ENCODE measurements at regions not wholly inside any gene's neighbourhood (a gene's known extent, or its start where the extent isn't known, plus 50 kb on each side); places are given as distances from the start of the nearest gene placed in this dataset.
A peak's percentile ranks its signal among the peaks of the same experiment; 100 is the strongest.

DNA sequence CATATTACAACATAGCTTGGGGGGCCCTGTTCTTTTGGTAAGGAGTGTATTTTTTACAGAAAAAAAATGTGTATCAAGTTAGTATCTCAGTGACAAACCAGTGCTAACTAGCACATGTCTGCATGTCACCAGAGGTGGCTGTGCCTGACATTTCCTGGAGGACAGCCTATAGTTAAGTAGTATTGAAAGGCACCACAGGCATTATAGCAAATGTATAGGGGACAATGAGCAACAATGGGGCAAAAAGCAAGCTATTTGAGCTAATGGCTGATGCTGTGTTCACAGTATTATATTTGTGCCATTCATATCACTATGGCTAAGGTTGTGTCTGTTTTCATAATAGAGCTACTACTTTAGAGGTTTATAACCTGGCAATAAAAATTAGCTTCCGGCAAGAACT, 1644.0 kb downstream of the MAT2B start:
- no peaks in the 10 kb centered on the region for H3K27me3 ChIP-seq
- H3K4me1 ChIP-seq (ENCODE audit: low read depth): peaks cover 36% of the 10 kb centered on the region
- peak overlapping the region; percentile 53 for H3K27ac ChIP-seq
- no peak overlapping the region for H3K4me3 ChIP-seq
- no peak for DNase-seq (ENCODE audit: low read depth in 1 of 2, low spot score in 1 of 2)
- no peaks in the 10 kb centered on the region for H3K36me3 ChIP-seq
- TF ChIP-seq, protein P1, sequence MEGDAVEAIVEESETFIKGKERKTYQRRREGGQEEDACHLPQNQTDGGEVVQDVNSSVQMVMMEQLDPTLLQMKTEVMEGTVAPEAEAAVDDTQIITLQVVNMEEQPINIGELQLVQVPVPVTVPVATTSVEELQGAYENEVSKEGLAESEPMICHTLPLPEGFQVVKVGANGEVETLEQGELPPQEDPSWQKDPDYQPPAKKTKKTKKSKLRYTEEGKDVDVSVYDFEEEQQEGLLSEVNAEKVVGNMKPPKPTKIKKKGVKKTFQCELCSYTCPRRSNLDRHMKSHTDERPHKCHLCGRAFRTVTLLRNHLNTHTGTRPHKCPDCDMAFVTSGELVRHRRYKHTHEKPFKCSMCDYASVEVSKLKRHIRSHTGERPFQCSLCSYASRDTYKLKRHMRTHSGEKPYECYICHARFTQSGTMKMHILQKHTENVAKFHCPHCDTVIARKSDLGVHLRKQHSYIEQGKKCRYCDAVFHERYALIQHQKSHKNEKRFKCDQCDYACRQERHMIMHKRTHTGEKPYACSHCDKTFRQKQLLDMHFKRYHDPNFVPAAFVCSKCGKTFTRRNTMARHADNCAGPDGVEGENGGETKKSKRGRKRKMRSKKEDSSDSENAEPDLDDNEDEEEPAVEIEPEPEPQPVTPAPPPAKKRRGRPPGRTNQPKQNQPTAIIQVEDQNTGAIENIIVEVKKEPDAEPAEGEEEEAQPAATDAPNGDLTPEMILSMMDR (IDR thresholded peaks at IDR 0.05; ENCODE audit: low read depth, low read length): no peak
- no peaks in the 10 kb centered on the region for H3K9me3 ChIP-seq (ENCODE audit: low read depth)

GRCh38 chr5:165152058-165152457, 1646.6 kb downstream of the MAT2B start:
- Histone ChIP-seq H3K27ac (peak overlapping the region; percentile 72), H3K9me3 (ENCODE audit: low read depth) (no peaks in the 10 kb centered on the region), H3K4me1 (ENCODE audit: low read depth) (peaks cover 36% of the 10 kb centered on the region), H3K4me3 (no peak overlapping the region), H3K27me3 (no peaks in the 10 kb centered on the region), H3K36me3 (no peaks in the 10 kb centered on the region)
- no peak for DNase-seq (ENCODE audit: low read depth in 1 of 2, low spot score in 1 of 2)
- TF ChIP-seq, protein P1 (IDR thresholded peaks at IDR 0.05; ENCODE audit: low read depth, low read length): no peak

- Histone ChIP-seq H3K27ac (peak overlapping the region; percentile 62), H3K27me3 (no peaks in the 10 kb centered on the region), H3K9me3 (ENCODE audit: low read depth) (no peaks in the 10 kb centered on the region), H3K36me3 (no peaks in the 10 kb centered on the region), H3K4me1 (ENCODE audit: low read depth) (peaks cover 9% of the 10 kb centered on the region), H3K4me3 (no peak overlapping the region)
- TF ChIP-seq, protein P1 (IDR thresholded peaks at IDR 0.05; ENCODE audit: low read depth, low read length): no peak
- DNase-seq (ENCODE audit: low read depth in 1 of 2, low spot score in 1 of 2): no peak
These were observed 1651.8 kb downstream of the MAT2B start for GRCh38 chr5:165157219-165157618.

- no peak for DNase-seq (ENCODE audit: low read depth in 1 of 2, low spot score in 1 of 2)
These were observed 1655.8 kb downstream of the MAT2B start for GRCh38 chr5:165161204-165161603.

DNA sequence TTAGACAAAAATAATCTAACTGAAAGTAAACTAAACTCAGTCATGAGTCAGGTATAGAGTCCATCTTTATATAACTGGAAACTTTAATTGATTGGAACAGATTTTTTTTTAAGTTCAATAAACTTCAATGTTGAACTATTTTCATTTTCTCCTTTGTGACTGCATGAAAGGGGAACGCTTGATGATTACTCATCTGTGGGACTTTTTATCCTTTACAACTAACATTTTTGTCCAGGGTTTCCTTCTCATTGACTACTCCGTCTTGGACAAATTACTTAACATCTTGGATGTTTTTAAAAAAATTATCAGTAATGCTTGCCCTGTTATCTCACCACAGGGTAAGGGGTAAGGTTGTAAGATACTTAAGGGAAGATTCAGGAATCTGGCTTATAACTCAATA, 1658.4 kb downstream of the MAT2B start:
- no peak overlapping the region for H3K4me3 ChIP-seq
- no peaks in the 10 kb centered on the region for H3K9me3 ChIP-seq (ENCODE audit: low read depth)
- H3K4me1 ChIP-seq (ENCODE audit: low read depth): no peaks in the 10 kb centered on the region
- H3K27me3 ChIP-seq: no peaks in the 10 kb centered on the region
- DNase-seq (ENCODE audit: low read depth in 1 of 2, low spot score in 1 of 2): no peak
- TF ChIP-seq, protein P1 (IDR thresholded peaks at IDR 0.05; ENCODE audit: low read depth, low read length): no peak
- H3K36me3 ChIP-seq: no peaks in the 10 kb centered on the region
- no peak overlapping the region for H3K27ac ChIP-seq

More at GRCh38 chr5:165161204-165161603, 1655.8 kb downstream of the MAT2B start:
- no peaks in the 10 kb centered on the region for H3K36me3 ChIP-seq
- TF ChIP-seq, protein P1 (IDR thresholded peaks at IDR 0.05; ENCODE audit: low read depth, low read length): no peak
- H3K4me1 ChIP-seq (ENCODE audit: low read depth): peaks cover 9% of the 10 kb centered on the region
- H3K27me3 ChIP-seq: no peaks in the 10 kb centered on the region
- no peak overlapping the region for H3K27ac ChIP-seq
- no peaks in the 10 kb centered on the region for H3K9me3 ChIP-seq (ENCODE audit: low read depth)
- no peak overlapping the region for H3K4me3 ChIP-seq

DNA sequence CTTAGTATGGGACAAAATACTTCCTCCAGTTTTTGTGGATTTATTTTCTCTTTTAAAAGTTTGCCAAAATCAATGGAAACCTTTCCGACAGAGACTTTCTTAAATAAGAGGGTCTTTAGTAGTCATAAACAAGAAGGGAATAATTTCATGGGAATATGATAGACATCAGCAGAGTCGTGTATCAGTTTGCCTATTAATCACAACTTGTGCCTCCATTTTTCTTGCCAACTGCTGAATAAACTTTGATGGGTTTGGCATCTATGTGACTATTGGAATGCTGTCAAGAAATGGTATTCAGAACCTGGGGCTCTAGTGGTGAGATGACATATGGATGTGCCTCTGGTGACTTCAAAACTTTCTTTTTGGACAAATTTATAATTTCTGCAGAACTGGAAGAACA, 1668.2 kb downstream of the MAT2B start:
- DNase-seq (ENCODE audit: low read depth in 1 of 2, low spot score in 1 of 2): no peak
- Histone ChIP-seq H3K4me3 (no peak overlapping the region), H3K27ac (no peak overlapping the region), H3K9me3 (ENCODE audit: low read depth) (no peaks in the 10 kb centered on the region), H3K4me1 (ENCODE audit: low read depth) (no peaks in the 10 kb centered on the region), H3K27me3 (no peaks in the 10 kb centered on the region), H3K36me3 (no peaks in the 10 kb centered on the region)
- TF ChIP-seq, protein P1 (IDR thresholded peaks at IDR 0.05; ENCODE audit: low read depth, low read length): no peak

All from cardiac muscle cell (in vitro differentiated cells and primary cell).